Hematopoietic multipotent progenitor cell treated with erythropoietin and hydrocortisone succinate and interleukin-3 and kit ligand, for 6 days (in vitro differentiated cells): ENCODE measurements at regions not wholly inside any gene's neighbourhood (a gene's known extent, or its start where the extent isn't known, plus 50 kb on each side); places are given as distances from the start of the nearest gene placed in this dataset.
"Not testable (repeated sequence)": the region's sequence is repeated elsewhere in the genome, so short reads cannot be mapped to it uniquely, and the experiment has no call there.

Experiments
- DNase-seq: peaks from one replicate; pipeline ENCODE4 v3.0.0-alpha.2; 2015

GRCh38 chr9:71632776-71633175 lies 135.5 kb downstream of the CEMIP2 start:
- DNase-seq, result no peak

DNA sequence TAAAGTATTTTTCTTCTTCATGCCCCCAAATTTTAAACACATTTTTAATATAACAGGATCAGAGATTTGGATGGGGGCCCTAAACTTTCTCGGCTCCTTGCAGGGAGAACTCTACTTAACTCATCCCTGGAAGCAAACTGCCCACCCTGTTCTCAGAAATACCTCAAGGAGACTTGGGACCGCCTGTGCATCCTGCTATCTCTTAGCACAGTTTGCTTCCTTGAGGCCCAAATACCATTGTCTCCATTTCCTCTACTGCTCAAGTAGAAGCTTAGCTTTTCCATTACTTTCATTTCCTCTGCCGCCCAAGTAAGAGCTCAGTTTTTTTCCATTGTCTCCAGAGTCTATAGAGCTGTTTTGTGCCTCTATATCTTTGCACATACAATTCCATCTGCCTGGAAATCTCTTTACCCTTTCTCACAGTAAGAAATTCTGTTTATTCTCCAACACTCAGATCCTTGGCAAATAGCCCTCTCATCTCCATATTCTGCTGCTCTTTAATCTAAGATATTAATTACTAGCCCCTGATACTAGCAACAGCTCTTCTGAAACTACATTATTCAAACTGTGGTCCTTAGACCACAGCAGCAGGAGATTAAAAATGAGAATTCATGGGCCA lies 137.8 kb downstream of the CEMIP2 start:
- DNase-seq, result peak; percentile 75

DNA sequence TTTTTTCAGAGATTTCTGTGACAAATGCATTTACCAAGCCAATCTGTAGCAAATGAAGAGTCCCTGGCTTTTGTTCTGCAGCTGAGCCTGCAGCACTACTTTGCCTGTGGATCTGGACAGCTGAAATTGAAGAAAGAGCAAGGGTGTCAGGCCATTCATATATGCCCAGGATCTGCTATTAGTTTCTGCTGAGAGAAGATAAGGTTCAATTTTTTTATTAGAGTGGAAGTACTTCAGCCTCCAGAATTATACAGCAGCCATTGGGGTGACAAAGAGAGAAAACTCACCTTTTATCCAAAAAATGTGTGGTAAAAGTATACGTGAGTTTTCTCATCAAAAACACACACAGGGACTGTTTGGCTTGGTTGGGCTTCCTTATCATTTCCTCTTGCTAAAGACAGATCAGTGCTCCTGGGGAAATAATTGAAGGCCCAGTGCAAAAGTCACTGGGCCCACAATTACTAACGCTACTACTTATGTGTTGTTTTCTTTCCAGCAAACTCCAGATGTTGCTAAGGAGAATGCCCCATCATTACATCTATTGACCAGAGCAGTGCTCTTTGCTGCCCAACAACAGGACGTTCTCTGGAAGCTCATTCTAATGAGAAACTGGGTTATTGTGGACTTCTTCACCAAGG lies 138.6 kb downstream of the CEMIP2 start:
- DNase-seq, result peak; percentile 52

GRCh38 chr9:71628247-71628646 lies 140.1 kb downstream of the CEMIP2 start:
- peak; percentile 47 for DNase-seq

DNA sequence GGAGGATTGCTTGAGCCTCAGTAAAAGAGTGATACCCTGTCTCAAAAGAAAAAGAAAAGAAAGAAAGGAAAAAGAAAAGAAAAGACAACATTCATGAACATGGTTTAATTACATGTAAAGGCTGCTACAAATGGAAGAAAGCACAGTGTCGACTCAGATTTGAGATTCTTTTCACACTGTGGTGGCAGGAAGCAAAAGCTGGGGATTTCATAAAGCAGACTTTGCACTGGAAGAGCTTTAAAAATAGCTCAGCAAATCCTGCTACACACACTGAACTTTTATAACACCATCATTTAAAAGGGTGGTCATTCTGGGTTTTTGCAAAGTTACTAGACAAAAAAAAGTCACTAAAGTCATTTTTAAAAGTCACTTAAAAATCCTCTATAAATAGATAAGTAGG lies 140.8 kb downstream of the CEMIP2 start:
- DNase-seq, result no peak

DNA sequence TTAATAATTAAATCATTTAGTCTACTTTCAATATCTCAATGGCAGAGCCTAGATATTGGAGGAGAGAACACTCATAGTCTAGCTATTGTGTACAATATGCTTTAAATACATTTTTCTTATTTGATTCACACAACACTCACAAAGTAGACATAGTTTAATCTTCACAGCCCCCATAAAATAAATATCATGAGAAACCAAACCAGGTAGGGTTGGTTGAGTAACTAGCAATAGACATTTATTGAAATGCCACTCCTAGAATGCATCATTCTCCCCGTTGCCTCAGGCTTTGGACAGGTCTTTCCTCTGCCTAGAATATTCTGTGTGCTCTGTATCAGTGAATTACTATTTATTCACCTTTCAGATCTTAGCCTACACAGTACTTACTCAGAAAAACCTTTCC lies 141.9 kb downstream of the CEMIP2 start:
- no peak for DNase-seq

DNA sequence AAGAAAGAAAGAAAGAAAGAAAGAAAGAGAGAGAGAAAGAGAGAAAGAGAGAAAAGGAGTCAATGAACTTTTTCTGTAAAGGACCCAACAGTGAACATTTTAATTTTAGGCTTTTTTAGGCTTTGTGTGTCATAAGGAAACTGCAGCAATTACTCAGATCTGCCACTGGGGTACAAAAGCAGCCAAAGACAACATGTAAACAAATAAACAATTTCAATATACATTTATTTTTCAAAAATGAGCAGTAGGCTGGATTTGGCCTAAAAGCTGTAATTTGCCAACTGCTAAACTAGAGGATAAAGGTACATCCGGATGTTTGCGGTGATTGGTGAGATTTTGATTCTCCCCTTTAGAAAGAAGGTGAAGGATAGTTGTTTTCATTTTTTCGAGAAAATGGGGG lies 143.6 kb downstream of the CEMIP2 start:
- DNase-seq, result no peak

DNA sequence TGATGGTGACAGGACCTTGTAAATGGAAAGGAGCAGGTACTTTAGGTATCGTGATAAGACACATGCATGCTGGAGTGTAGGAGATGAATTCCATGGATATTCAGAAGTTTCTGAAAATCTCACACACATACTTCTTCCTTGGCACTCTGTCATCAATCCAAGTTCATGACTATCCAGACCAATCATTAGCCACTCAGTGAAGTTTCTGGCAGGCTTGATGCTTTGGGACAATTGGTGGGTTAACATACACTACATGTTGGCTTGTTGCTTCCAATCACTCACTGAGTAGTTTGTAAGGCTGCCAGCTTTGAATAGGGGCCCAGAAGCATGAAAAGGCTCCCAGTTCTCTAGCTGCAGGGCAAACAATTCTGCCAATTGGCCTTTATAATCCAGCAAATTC lies 147.6 kb downstream of the CEMIP2 start:
- DNase-seq, result no peak

DNA sequence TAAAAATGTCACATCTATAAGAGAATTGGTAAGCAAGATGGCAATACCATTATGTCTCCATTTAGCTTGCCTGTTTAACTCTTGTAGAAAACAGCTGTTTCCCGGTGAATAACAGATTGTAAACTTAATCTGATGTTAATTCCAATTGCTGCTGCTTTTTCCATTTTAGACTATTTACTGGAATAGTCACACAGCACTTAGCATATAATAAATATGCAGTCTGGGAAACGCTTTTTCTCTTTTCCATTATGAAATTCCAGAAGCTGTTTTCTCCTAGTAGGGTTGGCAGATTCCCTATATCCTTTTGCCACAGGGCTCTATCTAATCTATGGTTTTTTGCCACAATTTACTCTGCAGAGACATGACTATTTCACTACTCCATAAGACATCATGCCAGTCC lies 148.0 kb downstream of the CEMIP2 start:
- no peak for DNase-seq

DNA sequence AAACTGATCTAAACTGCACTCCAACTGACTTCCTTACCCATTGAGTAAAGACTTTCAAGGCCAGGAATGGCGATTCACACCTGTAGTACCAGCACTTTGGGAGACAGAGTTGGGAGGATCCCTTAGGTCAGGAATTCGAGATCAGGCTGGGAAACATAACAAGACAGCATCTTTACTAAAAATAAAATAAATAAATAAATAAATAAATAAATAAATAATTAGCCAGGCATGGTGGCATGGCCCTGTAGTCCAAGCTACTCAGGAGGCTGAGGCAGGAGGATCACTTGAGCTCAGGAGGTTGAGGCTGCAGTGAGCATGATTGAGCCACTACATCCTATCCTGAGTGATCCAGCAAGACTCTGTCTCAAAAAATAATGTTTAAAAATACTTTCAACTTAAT lies 148.4 kb downstream of the CEMIP2 start:
- DNase-seq, result no peak

DNA sequence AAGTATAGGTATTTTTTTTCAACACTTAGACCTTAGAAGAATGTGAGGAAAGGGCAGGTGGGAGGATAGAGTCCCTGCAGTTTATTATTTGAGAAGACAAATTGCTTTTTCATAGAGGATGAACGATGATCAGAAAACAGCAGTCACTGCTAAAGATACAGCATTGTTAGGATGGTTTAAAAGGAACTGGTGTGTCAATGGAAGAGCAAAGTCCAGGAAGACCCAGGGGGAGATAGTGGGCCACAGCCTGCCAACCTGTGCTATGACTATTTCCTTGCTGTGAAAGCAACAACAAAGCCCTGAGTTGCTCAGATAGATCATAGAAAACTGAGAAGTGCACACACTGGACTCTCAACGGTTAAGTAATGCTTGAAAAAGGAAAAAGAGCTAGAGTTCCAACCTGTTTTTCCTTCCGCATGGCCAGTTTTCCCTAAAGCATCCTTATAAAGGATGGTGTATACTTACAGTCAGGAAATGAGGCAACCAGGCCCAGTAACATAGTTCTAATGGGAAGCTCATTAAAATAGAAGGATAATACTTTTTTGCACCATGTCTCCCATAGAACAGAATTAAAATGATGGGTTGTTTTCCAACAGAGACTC lies 153.8 kb downstream of the CEMIP2 start:
- no peak for DNase-seq

- no peak for DNase-seq
Measured at GRCh38 chr9:71612889-71613288, 155.4 kb downstream of the CEMIP2 start.

DNA sequence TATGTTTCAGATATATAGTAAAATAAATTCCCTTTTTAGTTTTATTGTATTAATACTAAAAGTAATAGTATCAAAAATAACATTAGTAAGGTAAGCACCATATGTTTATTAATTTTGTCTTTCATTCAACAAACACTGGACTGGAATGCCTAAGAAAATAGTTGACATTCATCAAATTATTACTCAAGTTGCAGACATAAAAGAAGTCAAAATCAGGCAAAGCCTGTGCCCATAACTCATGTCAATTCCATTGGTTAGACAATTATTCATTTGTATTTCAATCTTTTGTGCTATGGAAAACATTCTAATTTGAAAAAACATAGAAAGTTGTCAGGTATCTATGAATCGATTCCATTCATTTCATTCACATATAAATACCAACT lies 158.9 kb downstream of the CEMIP2 start:
- no peak for DNase-seq

- DNase-seq, result no peak
Measured at GRCh38 chr9:71608825-71609447, 159.4 kb downstream of the CEMIP2 start.

- DNase-seq, result no peak
Measured at GRCh38 chr9:71608021-71608420, 160.3 kb downstream of the CEMIP2 start.

- no peak for DNase-seq
Measured at GRCh38 chr9:71607461-71607881, 160.8 kb downstream of the CEMIP2 start.

DNA sequence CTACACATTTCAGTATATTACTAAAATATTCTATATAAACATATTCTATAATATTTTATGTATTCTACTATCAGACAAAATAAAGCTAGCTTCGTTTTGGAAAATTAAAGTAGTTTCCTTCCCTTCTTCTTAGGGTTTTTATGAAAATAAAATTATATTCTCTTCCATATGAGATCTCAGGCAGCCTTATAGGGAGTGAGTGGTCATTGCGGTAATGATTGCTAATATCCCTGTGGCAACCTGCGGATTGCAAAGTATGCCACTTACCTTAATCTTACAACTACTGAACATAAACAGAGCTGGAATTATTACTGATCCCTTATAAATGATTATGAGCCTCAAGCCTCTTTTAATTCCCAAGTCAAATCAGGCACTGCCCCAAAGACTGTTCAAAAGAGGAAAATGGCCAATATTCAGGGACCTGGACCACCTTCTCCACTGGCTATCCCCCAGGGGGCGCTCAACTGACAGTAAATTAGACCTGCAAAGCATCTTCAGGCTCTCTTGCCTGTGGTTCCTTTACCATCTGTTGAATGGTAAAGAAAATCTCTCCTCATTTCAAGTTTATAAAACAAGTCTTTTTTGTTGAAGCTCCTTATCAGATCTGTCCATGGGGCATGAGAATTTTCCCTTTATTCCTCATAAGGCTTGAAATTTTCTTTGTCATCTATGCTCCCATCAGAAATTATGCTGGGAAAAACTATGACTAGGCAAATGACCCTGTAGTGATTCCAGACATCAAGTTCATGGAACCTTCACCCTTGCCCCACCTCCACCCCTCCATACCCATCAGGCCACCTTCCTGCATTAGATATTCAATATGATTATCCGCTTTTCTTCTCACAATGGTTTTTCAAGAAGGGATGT lies 163.9 kb downstream of the CEMIP2 start:
- peak; percentile 91 for DNase-seq

DNA sequence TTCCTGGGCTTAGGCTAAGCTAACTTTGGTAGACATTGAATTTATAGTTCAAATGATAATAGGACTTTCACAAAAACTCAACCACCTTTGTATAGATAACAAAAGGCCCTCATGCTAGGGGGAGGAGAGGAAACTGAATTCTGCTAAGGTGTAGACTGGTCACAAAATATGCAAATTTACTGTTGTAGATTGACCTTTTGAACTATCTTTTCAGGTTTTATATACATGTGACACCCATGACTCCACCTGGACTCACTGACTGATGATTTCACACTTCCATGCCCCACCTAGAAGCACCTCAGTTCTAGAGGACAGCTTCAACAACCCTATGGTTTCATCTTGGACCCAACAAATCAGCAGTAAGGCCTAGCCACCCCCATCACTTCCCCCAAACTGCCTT lies 165.7 kb downstream of the CEMIP2 start:
- DNase-seq, result no peak

GRCh38 chr9:71595762-71596161 lies 172.6 kb downstream of the CEMIP2 start:
- DNase-seq, result not testable (repeated sequence)

GRCh38 chr9:71594541-71594940 lies 173.8 kb downstream of the CEMIP2 start:
- no peak for DNase-seq

DNA sequence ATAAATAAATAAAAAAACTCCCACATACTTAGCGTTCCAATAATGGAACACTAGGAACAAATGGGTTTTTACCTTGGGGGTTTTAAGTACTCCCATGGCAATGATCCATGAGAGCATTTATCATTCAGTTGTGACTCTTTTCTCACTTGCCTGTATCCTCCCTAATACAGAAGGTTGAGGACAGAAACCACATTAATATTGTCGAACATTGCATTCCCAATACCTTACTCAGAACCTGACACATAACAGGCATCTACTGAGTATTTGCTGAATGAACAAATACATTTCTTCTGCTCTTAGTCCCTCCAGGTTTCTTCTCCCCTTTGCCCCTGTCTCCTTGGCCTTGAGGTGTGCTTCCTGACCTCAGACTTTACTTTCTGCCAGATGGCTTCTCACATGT lies 175.9 kb downstream of the CEMIP2 start:
- DNase-seq, result no peak

GRCh38 chr9:71590362-71590761 lies 178.0 kb downstream of the CEMIP2 start:
- DNase-seq, result no peak

DNA sequence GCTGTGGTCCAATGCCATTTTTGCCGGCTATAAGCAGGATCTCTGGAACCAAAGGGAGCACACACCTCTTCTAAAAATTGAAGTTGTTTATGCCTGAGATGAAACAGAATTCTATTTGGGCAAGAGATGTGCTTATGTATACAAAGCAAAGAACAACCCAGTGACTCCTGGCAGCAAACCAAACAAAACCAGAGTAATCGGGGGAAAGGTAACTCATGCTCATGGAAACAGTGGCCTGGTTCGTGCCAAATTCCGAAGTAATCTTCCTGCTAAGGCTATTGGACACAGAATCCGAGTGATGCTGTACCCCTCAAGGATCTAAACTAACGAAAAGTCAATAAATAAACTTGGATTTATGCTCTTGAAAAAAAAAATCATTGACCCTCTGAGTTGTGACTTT lies 178.7 kb downstream of the CEMIP2 start:
- DNase-seq, result no peak
